Stimulated activated CD8-positive, alpha-beta memory T cell treated with anti-CD3 and anti-CD28 coated beads, Interleukin-4, amount 100 ng/mL, for 48 hours (primary cell): ENCODE measurements at regions not wholly inside any gene's neighbourhood (a gene's known extent, or its start where the extent isn't known, plus 50 kb on each side); places are given as distances from the start of the nearest gene placed in this dataset.
"Not testable (repeated sequence)": the region's sequence is repeated elsewhere in the genome, so short reads cannot be mapped to it uniquely, and the experiment has no call there.

Source experiments
- DNase-seq: peaks from one replicate; pipeline ENCODE4 v3.0.0-alpha.2; 2020

- DNase-seq = no peak
Measured at GRCh38 chr3:106420628-106421027, 551.8 kb upstream of the CBLB start.

DNA sequence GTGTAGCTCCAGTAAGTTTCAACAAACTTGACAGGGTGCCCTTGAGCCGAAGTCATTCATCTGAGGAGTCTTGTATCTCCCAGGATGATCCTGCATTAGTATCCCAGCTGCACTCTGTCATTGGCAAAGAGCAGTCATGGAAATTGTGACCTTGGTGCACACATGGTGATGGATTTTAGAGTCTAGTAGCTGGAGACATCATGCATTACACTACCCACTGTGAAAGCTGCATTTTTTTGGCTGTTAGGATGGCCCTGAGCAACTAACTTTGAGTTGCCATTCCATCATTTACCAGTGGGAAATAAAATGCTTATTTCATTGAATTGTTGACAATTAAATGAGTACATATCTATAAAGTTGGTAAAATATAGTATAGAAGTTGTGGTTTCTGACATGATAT, 552.6 kb upstream of the CBLB start:
- DNase-seq = no peak

DNA sequence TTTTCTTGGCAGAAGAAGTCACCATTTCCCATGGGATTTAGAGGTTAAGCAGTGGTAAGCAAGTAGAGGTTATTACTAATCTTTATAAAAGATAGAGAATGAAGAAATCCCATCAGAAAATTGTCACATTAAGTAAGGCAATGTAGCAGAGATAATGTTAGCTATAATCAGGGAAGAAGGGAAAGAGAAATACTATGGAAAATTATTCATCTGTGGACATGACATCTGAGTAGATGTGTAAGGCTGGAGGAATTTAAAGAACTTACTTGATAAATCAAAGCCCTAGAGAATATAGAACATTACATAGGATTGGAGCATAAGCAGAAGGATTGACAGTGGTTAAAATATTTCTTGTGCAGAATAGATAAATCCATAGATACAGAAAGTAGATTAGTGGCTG, 553.1 kb upstream of the CBLB start:
- no peak for DNase-seq

- DNase-seq = peak; percentile 45
Measured at GRCh38 chr3:106423321-106424225, 554.8 kb upstream of the CBLB start.

DNA sequence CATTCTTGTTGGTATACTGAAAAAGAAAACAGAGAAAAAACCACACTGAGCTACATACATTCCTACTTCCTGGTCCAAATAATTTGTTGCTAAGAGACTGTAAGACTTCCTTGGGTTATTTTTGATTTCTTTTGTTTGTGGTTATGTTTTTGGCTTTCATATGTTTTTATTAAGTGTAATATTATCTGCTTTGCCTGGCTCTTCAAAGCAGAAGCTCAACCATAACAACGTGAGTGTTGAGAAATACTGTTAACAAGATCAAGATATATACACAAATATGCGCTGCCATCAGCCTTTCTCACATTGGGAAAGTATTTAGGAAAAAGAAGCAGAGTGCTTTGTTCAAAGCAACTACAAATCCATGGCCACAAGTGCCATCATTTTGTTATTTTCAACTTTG, 556.2 kb upstream of the CBLB start:
- no peak for DNase-seq

DNA sequence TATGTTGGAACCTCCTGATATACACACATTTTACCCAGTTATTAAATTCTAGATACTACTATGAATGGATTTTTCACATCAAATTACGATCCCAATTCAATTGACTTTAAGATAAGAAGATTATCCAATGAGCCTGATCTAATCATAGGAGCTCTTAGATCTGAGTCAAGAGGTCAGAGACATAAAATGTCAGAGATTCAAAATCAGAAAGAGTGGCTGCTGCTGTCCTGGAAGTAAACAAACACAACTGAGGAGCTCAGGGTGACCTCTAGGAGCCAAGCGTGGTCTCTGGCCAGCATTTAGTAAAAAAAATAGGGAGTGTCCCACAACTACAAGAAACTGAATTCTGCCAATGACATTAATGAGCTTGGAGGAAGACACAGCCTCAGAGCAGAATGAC, 557.1 kb upstream of the CBLB start:
- DNase-seq = no peak

DNA sequence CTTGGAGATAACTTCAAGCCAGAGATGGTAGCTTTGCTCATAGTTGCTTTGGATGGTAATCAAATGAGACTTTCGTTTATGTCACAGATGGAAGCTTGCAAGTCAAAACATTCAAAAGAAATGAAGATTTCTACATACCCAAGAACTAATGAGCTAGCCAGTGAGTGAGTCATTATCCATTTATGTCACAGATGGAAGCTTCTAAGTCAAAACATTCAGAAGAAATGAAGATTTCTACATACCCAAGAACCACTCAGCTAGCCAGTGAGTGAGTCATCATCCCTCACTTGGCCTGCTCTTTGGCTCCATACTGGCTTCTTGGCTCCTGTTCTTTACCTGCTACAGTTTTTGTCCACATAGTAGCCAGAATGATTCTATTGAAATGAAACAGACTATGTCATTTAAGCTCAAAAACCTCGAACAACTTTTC, 559.8 kb upstream of the CBLB start:
- peak; percentile 49 for DNase-seq

GRCh38 chr3:106431721-106432120, 562.9 kb upstream of the CBLB start:
- DNase-seq = no peak

- no peak for DNase-seq
Measured at GRCh38 chr3:106435899-106436453, 567.2 kb upstream of the CBLB start.

GRCh38 chr3:106438887-106439286, 570.1 kb upstream of the CBLB start:
- DNase-seq = no peak

- DNase-seq = no peak
Measured at GRCh38 chr3:106440672-106441071, 571.9 kb upstream of the CBLB start.

DNA sequence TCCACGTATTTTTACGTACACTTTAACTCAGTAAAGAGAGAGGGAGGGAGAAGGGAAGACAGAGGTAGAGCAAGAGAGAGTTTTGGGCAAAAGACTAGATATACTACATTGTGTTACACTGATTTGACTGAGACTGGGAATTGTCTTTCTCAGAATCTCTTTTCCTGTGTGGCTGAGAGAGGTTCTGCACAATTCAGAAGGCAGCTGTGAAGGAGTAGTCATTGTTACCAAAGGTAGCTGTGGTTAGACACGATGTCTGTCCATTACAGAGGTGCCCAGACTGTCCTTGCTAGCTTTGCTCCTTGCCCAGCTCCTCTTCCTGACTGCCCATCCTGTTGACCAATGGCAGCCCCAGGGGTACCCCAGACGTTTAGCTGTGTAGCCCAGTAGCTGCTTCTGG, 577.5 kb upstream of the CBLB start:
- no peak for DNase-seq

DNA sequence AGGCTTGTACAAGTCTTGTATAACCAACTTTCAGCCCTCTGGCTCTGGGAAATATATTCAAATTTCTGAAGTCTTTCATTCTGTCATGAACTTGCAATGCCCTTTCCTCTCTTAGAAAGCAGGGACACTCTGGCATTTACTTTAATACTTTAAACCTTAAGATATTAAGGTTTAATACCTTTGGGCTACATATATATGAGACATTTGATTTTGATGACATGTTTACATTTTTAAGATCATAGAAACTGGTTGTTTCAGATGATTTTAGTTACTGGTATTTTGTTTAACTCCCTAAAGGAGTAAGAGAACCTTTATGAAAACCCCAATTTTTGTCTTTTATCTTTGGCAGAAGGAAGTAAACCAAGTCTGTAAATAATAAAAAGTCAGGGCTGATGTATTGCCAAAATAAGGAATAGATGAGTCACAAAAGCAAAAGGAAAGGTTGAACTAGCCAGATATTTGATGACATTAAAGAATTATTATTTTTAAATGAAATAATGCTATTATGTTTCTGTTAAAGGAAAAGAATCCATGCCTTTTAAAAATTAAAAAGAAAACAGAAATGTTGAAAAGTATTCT, 579.0 kb upstream of the CBLB start:
- DNase-seq = no peak

- not testable (repeated sequence) for DNase-seq
Measured at GRCh38 chr3:106448372-106448966, 579.7 kb upstream of the CBLB start.

GRCh38 chr3:106452096-106452495, 583.3 kb upstream of the CBLB start:
- DNase-seq = no peak

DNA sequence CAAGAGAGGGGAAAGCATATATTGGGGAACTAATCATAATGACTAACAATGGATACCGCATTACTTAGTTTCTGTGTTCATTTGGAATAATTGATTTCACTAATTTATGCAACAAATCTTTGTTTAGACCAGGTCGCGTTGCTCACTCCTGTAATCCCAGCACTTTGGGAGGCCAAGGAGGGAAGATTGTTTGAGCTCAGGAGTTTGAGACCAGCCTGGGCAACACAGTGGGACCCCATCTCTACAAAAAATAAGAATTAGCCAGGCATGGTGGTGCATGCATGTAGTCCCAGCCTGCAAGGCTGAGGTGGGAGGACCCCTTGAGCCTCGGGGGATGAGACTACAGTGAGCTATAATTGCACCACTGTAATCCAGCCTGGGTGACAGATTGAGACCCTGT, 585.7 kb upstream of the CBLB start:
- no peak for DNase-seq

- peak; percentile 46 for DNase-seq
Measured at GRCh38 chr3:106457281-106458180, 588.7 kb upstream of the CBLB start.

- DNase-seq = no peak
Measured at GRCh38 chr3:106458952-106459351, 590.1 kb upstream of the CBLB start.

DNA sequence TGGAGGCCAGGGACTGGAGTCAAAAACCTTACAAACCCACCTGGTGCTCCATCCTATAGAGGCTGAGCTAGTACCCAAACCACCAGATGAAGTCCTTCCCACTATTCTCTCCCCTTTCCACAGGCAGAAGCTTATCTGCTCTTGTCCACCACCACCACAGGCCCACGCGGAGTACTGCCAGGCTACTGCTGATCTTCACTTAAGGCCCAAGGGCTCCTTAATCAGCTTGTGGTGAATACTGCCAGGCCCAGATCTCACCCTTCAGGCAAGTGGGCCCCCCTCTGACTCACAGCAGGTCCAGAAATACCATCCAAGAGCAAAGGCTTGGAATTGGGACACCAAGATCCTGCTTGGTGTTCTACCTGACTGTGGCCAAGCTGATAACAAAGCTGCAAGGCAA, 598.1 kb upstream of the CBLB start:
- DNase-seq = no peak

DNA sequence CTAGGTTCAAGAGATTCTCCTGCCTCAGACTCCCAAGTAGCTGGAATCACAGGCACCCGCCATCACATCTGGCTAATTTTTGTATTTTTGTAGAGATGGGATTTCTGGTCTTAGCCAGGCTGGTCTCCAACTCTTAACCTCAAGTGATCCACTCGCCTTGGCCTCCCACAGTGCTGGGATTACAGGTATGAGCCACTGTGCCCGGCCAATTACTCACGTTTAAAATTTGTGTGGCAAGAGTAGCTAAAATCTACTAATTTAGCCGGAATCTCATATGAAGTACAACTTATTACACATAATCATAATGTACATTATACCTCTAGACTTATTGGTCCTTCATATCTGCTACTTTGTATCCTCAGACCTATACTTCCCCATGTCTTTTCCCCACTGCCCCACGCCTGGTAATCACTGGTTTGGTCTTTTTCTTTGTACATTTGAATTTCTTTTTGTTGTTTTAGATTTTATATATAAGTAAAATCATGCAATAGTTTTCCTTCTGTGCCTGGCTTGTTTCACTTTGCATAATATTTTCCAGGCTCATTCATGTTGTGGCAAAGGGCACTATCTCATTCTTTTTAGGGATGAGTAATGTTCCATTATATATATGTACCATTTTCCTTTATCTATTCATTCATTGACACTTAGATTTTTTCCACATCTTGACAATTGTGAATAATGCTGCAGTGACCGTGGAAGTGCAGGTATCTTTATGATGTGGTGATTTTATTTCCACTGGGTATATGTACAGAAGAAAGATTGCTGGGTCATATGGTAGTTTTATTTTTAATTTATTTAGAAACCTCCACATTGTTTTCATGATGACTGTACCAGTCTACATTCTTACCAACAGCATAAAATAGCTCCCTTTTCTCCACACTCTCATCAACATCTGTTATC, 605.0 kb upstream of the CBLB start:
- peak; percentile 52 for DNase-seq

DNA sequence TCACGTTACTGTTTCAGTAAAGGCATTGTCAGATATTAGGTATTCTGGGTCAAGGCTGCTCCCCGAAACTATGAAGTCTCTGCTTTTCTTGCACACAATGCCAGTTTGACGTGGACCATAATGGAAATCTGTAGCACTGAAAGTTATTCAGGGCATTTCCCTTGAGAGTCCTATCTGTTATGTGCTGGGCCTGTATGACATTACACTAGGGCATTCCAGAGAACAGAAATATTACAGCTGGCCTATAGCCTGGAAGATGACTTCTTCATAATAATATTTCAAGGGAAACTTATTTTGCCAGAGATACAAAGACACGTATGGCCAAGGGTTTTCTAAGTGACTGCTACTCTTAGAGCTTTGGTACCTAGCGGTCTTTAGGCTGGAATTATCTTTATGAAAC, 613.6 kb upstream of the CBLB start:
- no peak for DNase-seq

DNA sequence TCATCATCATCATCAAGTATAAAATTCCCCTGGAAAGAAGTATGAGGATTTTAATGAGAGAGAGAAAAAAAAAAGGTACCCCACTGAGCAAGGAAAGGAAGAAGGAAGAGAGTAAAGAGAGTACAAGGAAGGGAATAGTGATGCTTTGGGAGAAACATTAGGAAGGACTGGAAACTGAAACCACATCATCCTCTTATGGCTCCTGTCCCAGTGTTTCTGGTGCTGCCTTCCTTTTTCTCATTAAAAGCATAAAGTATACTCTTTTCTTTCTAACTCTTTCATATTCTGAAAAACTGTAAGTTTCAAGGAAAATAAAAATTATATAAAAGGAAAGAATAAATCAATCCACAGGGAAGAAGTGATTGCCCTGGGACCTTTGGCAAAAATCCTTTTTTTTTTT, 616.4 kb upstream of the CBLB start:
- DNase-seq = no peak
